ENCODE measurements at regions not wholly inside any gene's neighbourhood (a gene's known extent, or its start where the extent isn't known, plus 50 kb on each side); places are given as distances from the start of the nearest gene placed in this dataset.

- Histone ChIP-seq H4K20me1 (ENCODE audit: control insufficient read depth, insufficient read depth, insufficient read length) (no peaks in the 10 kb centered on the region), H3K9me3 (ENCODE audit: control insufficient read depth, low read depth, low read length) (no peaks in the 10 kb centered on the region), H3K27ac (ENCODE audit: insufficient read length, low read depth, low read length) (no peak overlapping the region), H3K9ac (ENCODE audit: extremely low read depth, insufficient read length, low read length) (no peak overlapping the region), H3K23ac (ENCODE audit: insufficient read length, low read depth, low read length) (no peak overlapping the region), H3K56ac (ENCODE audit: insufficient read length, low read depth, low read length) (no peak overlapping the region), H2AK5ac (ENCODE audit: insufficient read length, low read length) (no peak overlapping the region), H2BK20ac (ENCODE audit: low read depth, low read length, poor library complexity, severe bottlenecking) (no peak overlapping the region), H2BK5ac (ENCODE audit: insufficient read length, low read length) (no peak overlapping the region), H4K91ac (ENCODE audit: insufficient read length, low read depth, low read length) (no peak overlapping the region), H3K79me2 (ENCODE audit: insufficient read depth, low read length) (no peaks in the 10 kb centered on the region), H3K18ac (ENCODE audit: insufficient read length, low read depth, low read length) (no peak overlapping the region), H3T11ph (ENCODE audit: low read length) (no peak overlapping the region), H4K8ac (replicated peaks; ENCODE audit: insufficient read length, low read depth, low read length) (no peak overlapping the region), H3K14ac (ENCODE audit: insufficient read depth, low read length) (no peak overlapping the region), H3K4me1 (ENCODE audit: insufficient read depth, low read length) (no peaks in the 10 kb centered on the region), H2BK12ac (ENCODE audit: insufficient read length, low read depth, low read length) (no peak overlapping the region), H3K79me1 (ENCODE audit: insufficient read depth, low read depth, low read length, poor library complexity, severe bottlenecking) (no peaks in the 10 kb centered on the region), H2BK15ac (ENCODE audit: low read depth, low read length) (no peak overlapping the region), H3K23me2 (ENCODE audit: insufficient read length, low read depth, low read length, poor library complexity, severe bottlenecking) (no peaks in the 10 kb centered on the region), H2BK120ac (ENCODE audit: low read depth, low read length, poor library complexity, severe bottlenecking) (no peak overlapping the region), H3K27me3 (ENCODE audit: insufficient read depth, low read length) (no peaks in the 10 kb centered on the region), H3K4me2 (ENCODE audit: insufficient read depth, insufficient read length, low read length) (no peak overlapping the region), H2AFZ (ENCODE audit: low read length) (no peak overlapping the region), H3K4ac (ENCODE audit: low read depth, low read length) (no peak overlapping the region), H4K5ac (ENCODE audit: insufficient read length, low read depth, low read length) (no peak overlapping the region)
- WGBS (ENCODE audit: extremely low coverage, insufficient read length, low lambda C conversion rate) = no CpG with 5 or more reads among the region's 3 CpGs
- no peak overlapping the region; a peak in 1 of 7 replicates for H3K27ac Mint-ChIP-seq
- TF ChIP-seq CTCF (conservative IDR thresholded peaks at IDR 0.05) = peak; percentile 28; the same call in 2 of the 3 replicates
- H3K4me1 Mint-ChIP-seq = peaks cover 3 to 6% of the 10 kb centered on the region in 2 experiments; a peak in 3 of 4 replicates
- H3K27me3 Mint-ChIP-seq (ENCODE audit: low read depth) = peaks cover 34% of the 10 kb centered on the region
- no peak overlapping the region for H3K4me3 Mint-ChIP-seq
- H3K9me3 Mint-ChIP-seq = peaks cover 0 to 2% of the 10 kb centered on the region in 2 experiments; a peak in 2 of 5 replicates
- H3K36me3 Mint-ChIP-seq (ENCODE audit: insufficient read depth in 1 of 3, low read depth in 3 of 3) = no peaks in the 10 kb centered on the region
- DNase-seq = no peak
Measured at GRCh38 chr1:112328600-112328999, 67.4 kb upstream of the CTTNBP2NL start.

Data from H9 (cell line).